Panc1 (cell line): ENCODE measurements at regions not wholly inside any gene's neighbourhood (a gene's known extent, or its start where the extent isn't known, plus 50 kb on each side); places are given as distances from the start of the nearest gene placed in this dataset.

ENCODE experiments used
- ATAC-seq: fragments of 200-7000 bp; cut with Tn5 transposase; 2 replicates; pipeline ENCODE4 v1.9.1; 2020; ENCODE audit warnings: mild to moderate bottlenecking, moderate library complexity
- BruUV-seq: library from RNA; stranded (reverse); fragments of 400-500 nt; replicated peaks from 2 replicates; lab custom pipeline; 2021; lab: Mats Ljungman, UMichigan
- CTCF ChIA-PET: fragments of 300-600 bp; sonication (Branson Sonifier 250); formaldehyde crosslinking; loops from one replicate; lab custom pipeline; 2022; ENCODE audit warnings: antibody characterized with exemption; lab: Charles Lee
- POLR2A ChIA-PET: fragments of 300-600 bp; sonication (Branson Sonifier 250); formaldehyde crosslinking; loops from one replicate; lab custom pipeline; 2022; ENCODE audit warnings: antibody characterized with exemption; lab: Charles Lee
- DNase-seq: peaks from one replicate; pipeline ENCODE4 v3.0.0-alpha.2; 2010; ENCODE audit warnings: low read depth, low spot score
- H3K27ac ChIP-seq: 2 replicates; pipeline ENCODE4 v1.5.1; 2011; ENCODE audit warnings: mild to moderate bottlenecking, low read length, inconsistent platforms
- H3K27me3 ChIP-seq: fragments of 200-500 bp; sonication (Bioruptor generic); 2 replicates; pipeline ENCODE4 v1.6.0; 2014; ENCODE audit warnings: low read length, inconsistent platforms; ENCODE audit not compliant: control insufficient read depth, insufficient read depth
- H3K36me3 ChIP-seq: fragments of 200-500 bp; sonication (Bioruptor generic); 2 replicates; pipeline ENCODE4 v1.5.1; 2014; ENCODE audit warnings: inconsistent platforms, mild to moderate bottlenecking, low read length, moderate library complexity; ENCODE audit not compliant: control insufficient read depth, insufficient read depth
- H3K4me1 ChIP-seq: 2 replicates; pipeline ENCODE4 v1.5.1; 2011; ENCODE audit warnings: inconsistent platforms, mild to moderate bottlenecking, low read length, moderate library complexity; ENCODE audit not compliant: control insufficient read depth, insufficient read depth
- H3K4me3 ChIP-seq, 2 experiments: 2 replicates each; pipeline ENCODE4 v1.5.1; 2011 to 2012; ENCODE audit warnings: low read depth in 2 of 2, low read length in 2 of 2, mild to moderate bottlenecking in 2 of 2, inconsistent platforms in 1 of 2, moderate library complexity in 1 of 2
- H3K9me3 ChIP-seq: fragments of 200-500 bp; sonication (Bioruptor generic); 2 replicates; pipeline ENCODE4 v1.5.1; 2014; ENCODE audit warnings: low read depth, mild to moderate bottlenecking, inconsistent platforms, low read length, moderate library complexity; ENCODE audit not compliant: control insufficient read depth, insufficient read depth
- CTCF ChIP-seq: fragments of 450-650 bp; IDR thresholded peaks from 2 replicates; pipeline ENCODE4 v1.5.1; 2017; ENCODE audit warnings: mild to moderate bottlenecking
- POLR2AphosphoS5 ChIP-seq: IDR thresholded peaks from 2 replicates; pipeline ENCODE4 v1.6.1; 2012; ENCODE audit warnings: mild to moderate bottlenecking, low read depth, low read length, moderate library complexity
- REST ChIP-seq, 2 experiments: IDR thresholded peaks; 2 replicates each; pipeline ENCODE4 v1.6.1; 2011 to 2012; ENCODE audit warnings: low read depth in 2 of 2, control low read depth in 1 of 2, low read length in 1 of 2, mild to moderate bottlenecking in 1 of 2, moderate library complexity in 1 of 2; ENCODE audit not compliant: insufficient read depth in 1 of 2
- SIN3A ChIP-seq: IDR thresholded peaks from 2 replicates; pipeline ENCODE4 v1.6.1; 2012; ENCODE audit warnings: low read depth, mild to moderate bottlenecking, low read length, moderate library complexity, borderline replicate concordance; ENCODE audit not compliant: insufficient read depth
- TCF7L2 ChIP-seq: IDR thresholded peaks from 2 replicates; pipeline ENCODE4 v1.6.1; 2011; ENCODE audit warnings: mild to moderate bottlenecking, low read depth, low read length, inconsistent platforms
- in situ Hi-C: cut with HindIII; loops from 2 replicates; pipeline ENCODE4 v1.10.0; 2016; ENCODE audit warnings: low sequenced_read_pairs, low pct_unique_long_range_greater_than_20kb
- intact Hi-C: fragments of 100-400 bp; cut with micrococcal nuclease; formaldehyde crosslinking; loops from one replicate; pipeline ENCODE4 v1.10.0; 2022; ENCODE audit not compliant: unreplicated experiment

- ATAC-seq: no peak
- no peaks in the 10 kb centered on the region for H3K4me1 ChIP-seq
- CTCF ChIA-PET: no interaction called here
- no TSS peak for BruUV-seq
- H3K36me3 ChIP-seq: no peaks in the 10 kb centered on the region
- H3K4me3 ChIP-seq: no peak overlapping the region
- no peak for DNase-seq
- POLR2A ChIA-PET: no interaction called here
- TF ChIP-seq SIN3A (no peak), REST (IDR thresholded peaks at IDR 0.05; ENCODE audit: insufficient read depth in 1 of 2, low read depth in 2 of 2, low read length in 1 of 2) (no peak), CTCF (no peak), TCF7L2 (no peak), POLR2AphosphoS5 (no peak)
- intact Hi-C loops (no loop called here), in situ Hi-C loops (no loop called here)
- no peak overlapping the region for H3K27ac ChIP-seq
- no peaks in the 10 kb centered on the region for H3K27me3 ChIP-seq
- H3K9me3 ChIP-seq: no peaks in the 10 kb centered on the region
These were observed 621.2 kb downstream of the DNAJB9 start for GRCh38 chr7:109190766-109191398.

DNA sequence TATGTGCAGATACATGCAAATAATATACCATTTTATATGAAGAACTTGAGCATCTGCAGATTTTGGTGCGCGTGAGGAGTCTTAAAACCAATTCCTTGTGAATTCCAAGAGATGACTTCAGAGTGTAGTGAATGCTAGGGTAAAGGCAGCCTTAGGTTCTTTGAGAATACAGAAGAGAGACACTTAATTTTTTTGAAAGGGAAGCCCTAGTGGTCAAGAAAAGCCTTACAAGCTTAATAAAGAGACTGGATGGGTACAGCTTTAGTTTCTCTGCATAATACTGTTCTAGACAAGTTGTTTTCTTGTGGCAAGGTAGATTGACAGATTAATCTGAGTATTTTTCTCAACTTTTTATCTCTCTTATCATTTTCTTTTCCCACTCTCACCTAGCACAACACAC lies 636.5 kb downstream of the DNAJB9 start:
- ChIA-PET CTCF (no interaction called here), POLR2A (no interaction called here)
- H3K4me1 ChIP-seq: no peaks in the 10 kb centered on the region
- no peaks in the 10 kb centered on the region for H3K27me3 ChIP-seq
- H3K27ac ChIP-seq: no peak overlapping the region
- no peaks in the 10 kb centered on the region for H3K9me3 ChIP-seq
- no TSS peak for BruUV-seq
- H3K4me3 ChIP-seq: no peak overlapping the region
- intact Hi-C loops (no loop called here), in situ Hi-C loops (no loop called here)
- TF ChIP-seq REST (IDR thresholded peaks at IDR 0.05; ENCODE audit: insufficient read depth in 1 of 2, low read depth in 2 of 2, low read length in 1 of 2) (no peak), POLR2AphosphoS5 (no peak), TCF7L2 (no peak), SIN3A (no peak), CTCF (no peak)
- no peaks in the 10 kb centered on the region for H3K36me3 ChIP-seq
- DNase-seq (no peak), ATAC-seq (no peak)
